ENCODE measurements at regions not wholly inside any gene's neighbourhood (a gene's known extent, or its start where the extent isn't known, plus 50 kb on each side); places are given as distances from the start of the nearest gene placed in this dataset.

- CTCF ChIA-PET, result interaction anchor here (1.3 kb wide), 1 partner anchor 142 kb away, joined by 3 read pairs; no protein-coding TSS in a partner anchor
- H3K9me3 Mint-ChIP-seq, result peaks cover 0 to 7% (median 4%) of the 10 kb centered on the region in 11 donors
- H3K27me3 Mint-ChIP-seq, result peaks cover 17 to 72% (median 60%) of the 10 kb centered on the region in 5 donors
- peaks cover 0 to 5% (median 0%) of the 10 kb centered on the region in 5 donors for H3K36me3 Mint-ChIP-seq
- POLR2A ChIA-PET, result no interaction called here
- H3K9me3 ChIP-seq (ENCODE audit: control insufficient read depth in 2 of 3, low read length in 3 of 3), result no peaks in the 10 kb centered on the region
- intact Hi-C loops (cut with micrococcal nuclease), result no loop called here
- no peak overlapping the region for H3K27ac Mint-ChIP-seq
- H3K27ac ChIP-seq (ENCODE audit: low read depth, low read length), result no peak overlapping the region
- peaks cover 0 to 4% of the 10 kb centered on the region in 2 donors for H3K27me3 ChIP-seq (ENCODE audit: control insufficient read depth in 2 of 2, insufficient read depth in 2 of 2, low read length in 2 of 2)
- H3K4me3 Mint-ChIP-seq, result no peak overlapping the region
- no peak for DNase-seq
- H3K4me1 ChIP-seq (ENCODE audit: control insufficient read depth in 2 of 2, insufficient read depth in 2 of 2, low read length in 2 of 2), result no peaks in the 10 kb centered on the region
- no peaks in the 10 kb centered on the region for H3K36me3 ChIP-seq (ENCODE audit: control insufficient read depth in 2 of 3, insufficient read depth in 3 of 3, low read length in 3 of 3)
- no peak for ATAC-seq
- no peak overlapping the region for H3K4me3 ChIP-seq (ENCODE audit: low read length)
- H3K4me1 Mint-ChIP-seq, result peaks cover 3 to 13% (median 11%) of the 10 kb centered on the region in 7 donors
These were observed 132.9 kb downstream of the BARX1 start for GRCh38 chr9:93822229-93822628.

DNA sequence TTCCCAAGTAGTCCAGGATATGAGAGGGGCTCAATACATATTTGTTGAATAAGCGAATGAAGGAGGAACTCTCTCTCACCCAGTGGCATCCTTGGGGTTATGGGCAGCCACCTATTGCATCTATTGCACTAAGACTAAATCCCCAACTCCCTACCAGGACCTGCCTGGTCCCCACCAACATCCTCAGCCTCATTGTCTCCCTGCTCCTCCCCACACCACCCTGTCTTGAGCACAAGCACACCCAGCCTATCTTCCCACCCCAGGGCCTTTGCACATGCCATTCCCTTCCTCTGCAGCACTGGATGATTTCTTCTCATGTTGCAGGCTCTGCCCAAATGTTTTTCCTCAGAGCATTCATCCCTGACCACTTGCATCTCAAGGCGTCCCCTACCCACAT lies 133.8 kb downstream of the BARX1 start:
- POLR2A ChIA-PET, result no interaction called here
- Mint-ChIP-seq H3K4me3 (no peak overlapping the region), H3K27me3 (peaks cover 11 to 66% (median 59%) of the 10 kb centered on the region in 5 donors), H3K4me1 (peaks cover 0 to 4% (median 2%) of the 10 kb centered on the region in 7 donors), H3K9me3 (peaks cover 0 to 7% (median 4%) of the 10 kb centered on the region in 11 donors), H3K27ac (no peak overlapping the region), H3K36me3 (peaks cover 0 to 5% (median 0%) of the 10 kb centered on the region in 5 donors)
- no peaks in the 10 kb centered on the region for H3K9me3 ChIP-seq (ENCODE audit: control insufficient read depth in 2 of 3, low read length in 3 of 3)
- H3K27ac ChIP-seq (ENCODE audit: low read depth, low read length), result no peak overlapping the region
- no peak for ATAC-seq
- peaks cover 0 to 4% of the 10 kb centered on the region in 2 donors for H3K27me3 ChIP-seq (ENCODE audit: control insufficient read depth in 2 of 2, insufficient read depth in 2 of 2, low read length in 2 of 2)
- H3K4me3 ChIP-seq (ENCODE audit: low read length), result no peak overlapping the region
- CTCF ChIA-PET, result interaction anchor here (0.6 kb wide), 1 partner anchor 1871 kb away, joined by 3 read pairs; no protein-coding TSS in a partner anchor
- H3K36me3 ChIP-seq (ENCODE audit: control insufficient read depth in 2 of 3, insufficient read depth in 3 of 3, low read length in 3 of 3), result no peaks in the 10 kb centered on the region
- intact Hi-C loops (cut with micrococcal nuclease), result no loop called here
- DNase-seq, result no peak
- H3K4me1 ChIP-seq (ENCODE audit: control insufficient read depth in 2 of 2, insufficient read depth in 2 of 2, low read length in 2 of 2), result no peaks in the 10 kb centered on the region

DNA sequence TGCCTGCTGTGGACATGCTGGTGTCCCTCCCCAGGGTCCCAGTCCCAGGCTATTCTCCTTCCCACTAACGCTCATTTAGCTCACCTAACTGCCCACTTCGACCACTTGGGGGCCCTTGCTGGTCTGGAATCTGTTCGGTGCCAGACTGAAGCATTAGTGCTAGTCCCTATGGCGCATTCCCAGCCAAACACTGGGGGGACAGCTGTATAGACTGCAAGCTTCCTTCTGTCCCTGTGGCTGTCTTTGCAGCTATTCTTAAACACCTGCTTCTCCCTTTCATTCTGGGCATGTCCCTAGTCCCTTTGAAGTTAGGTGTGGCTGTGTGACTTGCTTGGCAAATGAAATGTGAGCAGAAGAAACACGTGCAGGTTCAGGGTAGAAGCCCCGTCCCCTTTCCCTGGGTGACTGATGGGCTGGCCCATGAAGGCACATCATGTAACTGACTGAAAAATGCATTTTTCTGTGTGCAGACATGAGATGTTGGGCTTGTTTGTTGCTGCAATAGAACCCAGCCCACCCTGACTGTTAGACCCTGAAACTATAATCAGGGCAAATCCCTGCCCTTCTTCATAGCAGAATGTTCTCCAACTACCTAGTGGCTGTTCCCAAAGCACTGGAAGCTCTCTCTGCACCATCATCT lies 134.4 kb downstream of the BARX1 start:
- ChIA-PET CTCF (interaction anchor here (0.6 kb wide), 1 partner anchor 1871 kb away, joined by 3 read pairs; no protein-coding TSS in a partner anchor), POLR2A (no interaction called here)
- no peak overlapping the region for H3K4me3 ChIP-seq (ENCODE audit: low read length)
- DNase-seq, result no peak
- Mint-ChIP-seq H3K4me3 (no peak overlapping the region), H3K36me3 (peaks cover 0 to 5% (median 0%) of the 10 kb centered on the region in 5 donors), H3K27ac (no peak overlapping the region), H3K9me3 (peaks cover 0 to 7% (median 4%) of the 10 kb centered on the region in 11 donors), H3K4me1 (no peaks in the 10 kb centered on the region), H3K27me3 (peaks cover 8 to 64% (median 57%) of the 10 kb centered on the region in 5 donors)
- H3K27ac ChIP-seq (ENCODE audit: low read depth, low read length), result no peak overlapping the region
- intact Hi-C loops (cut with micrococcal nuclease), result no loop called here
- peaks cover 0 to 4% of the 10 kb centered on the region in 2 donors for H3K27me3 ChIP-seq (ENCODE audit: control insufficient read depth in 2 of 2, insufficient read depth in 2 of 2, low read length in 2 of 2)
- no peaks in the 10 kb centered on the region for H3K4me1 ChIP-seq (ENCODE audit: control insufficient read depth in 2 of 2, insufficient read depth in 2 of 2, low read length in 2 of 2)
- H3K36me3 ChIP-seq (ENCODE audit: control insufficient read depth in 2 of 3, insufficient read depth in 3 of 3, low read length in 3 of 3), result no peaks in the 10 kb centered on the region
- no peaks in the 10 kb centered on the region for H3K9me3 ChIP-seq (ENCODE audit: control insufficient read depth in 2 of 3, low read length in 3 of 3)
- ATAC-seq, result no peak

DNA sequence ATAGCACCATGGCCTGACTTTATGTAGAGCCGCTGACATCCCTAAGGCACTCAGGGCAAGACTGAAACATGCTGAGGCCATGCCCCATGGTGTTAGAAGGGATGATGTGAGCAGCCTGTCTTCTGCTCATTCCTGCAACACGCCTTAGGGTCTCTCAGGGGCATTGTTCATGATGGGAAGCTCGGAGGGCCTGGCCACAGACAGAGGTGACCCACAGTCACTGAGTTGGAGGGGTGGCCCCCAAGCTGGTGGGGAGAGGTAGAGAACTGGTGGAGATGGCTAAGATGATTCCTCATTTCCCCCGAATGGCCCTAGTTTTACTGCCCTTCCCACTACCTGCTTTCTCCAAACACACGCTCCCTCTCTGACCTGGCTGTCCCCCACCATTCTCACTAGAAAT lies 135.2 kb downstream of the BARX1 start:
- Mint-ChIP-seq H3K4me1 (no peaks in the 10 kb centered on the region), H3K4me3 (no peak overlapping the region), H3K27ac (no peak overlapping the region), H3K9me3 (peaks cover 0 to 7% (median 4%) of the 10 kb centered on the region in 11 donors), H3K27me3 (peaks cover 8 to 68% (median 57%) of the 10 kb centered on the region in 5 donors), H3K36me3 (no peaks in the 10 kb centered on the region)
- Histone ChIP-seq H3K9me3 (ENCODE audit: control insufficient read depth in 2 of 3, low read length in 3 of 3) (no peaks in the 10 kb centered on the region), H3K4me1 (ENCODE audit: control insufficient read depth in 2 of 2, insufficient read depth in 2 of 2, low read length in 2 of 2) (no peaks in the 10 kb centered on the region), H3K27me3 (ENCODE audit: control insufficient read depth in 2 of 2, insufficient read depth in 2 of 2, low read length in 2 of 2) (peaks cover 0 to 4% of the 10 kb centered on the region in 2 donors), H3K4me3 (ENCODE audit: low read length) (no peak overlapping the region), H3K27ac (ENCODE audit: low read depth, low read length) (no peak overlapping the region), H3K36me3 (ENCODE audit: control insufficient read depth in 2 of 3, insufficient read depth in 3 of 3, low read length in 3 of 3) (no peaks in the 10 kb centered on the region)
- intact Hi-C loops (cut with micrococcal nuclease), result no loop called here
- no peak for DNase-seq
- POLR2A ChIA-PET, result no interaction called here
- CTCF ChIA-PET, result no interaction called here
- ATAC-seq, result no peak

DNA sequence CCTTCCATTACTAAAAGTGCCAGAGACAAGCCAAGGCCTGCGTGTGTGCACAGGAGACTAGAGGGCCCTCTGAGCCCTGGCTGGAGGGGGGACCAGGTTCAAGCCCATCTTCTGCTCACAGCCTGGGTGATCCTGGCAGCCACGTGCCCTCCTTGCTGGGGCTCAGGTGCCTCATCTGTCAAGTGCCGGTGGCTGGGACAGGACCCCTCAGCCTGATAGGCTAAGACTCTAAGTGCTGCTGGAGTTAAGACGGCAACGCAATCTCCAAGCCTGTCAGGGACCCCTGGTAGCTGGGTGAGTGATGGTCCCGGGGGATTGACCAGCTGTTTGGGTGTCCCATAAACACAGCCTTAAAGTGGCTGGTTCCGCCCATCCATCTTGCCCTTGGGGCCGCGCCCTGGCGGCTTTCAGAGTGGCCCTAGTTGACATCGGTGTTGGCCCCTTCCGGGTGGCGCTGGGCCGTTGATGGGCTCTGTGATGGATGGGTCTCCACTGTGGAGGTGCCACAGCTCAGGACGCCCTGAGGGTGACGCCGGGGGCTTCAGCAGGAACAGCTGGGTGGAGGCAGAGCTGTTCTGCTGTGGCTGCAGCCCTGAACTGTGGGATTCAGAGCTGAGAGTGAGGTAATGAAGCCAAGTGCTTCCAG lies 136.2 kb downstream of the BARX1 start:
- Histone ChIP-seq H3K27ac (ENCODE audit: low read depth, low read length) (no peak overlapping the region), H3K36me3 (ENCODE audit: control insufficient read depth in 2 of 3, insufficient read depth in 3 of 3, low read length in 3 of 3) (no peaks in the 10 kb centered on the region), H3K4me1 (ENCODE audit: control insufficient read depth in 2 of 2, insufficient read depth in 2 of 2, low read length in 2 of 2) (no peaks in the 10 kb centered on the region), H3K4me3 (ENCODE audit: low read length) (no peak overlapping the region), H3K9me3 (ENCODE audit: control insufficient read depth in 2 of 3, low read length in 3 of 3) (no peaks in the 10 kb centered on the region), H3K27me3 (ENCODE audit: control insufficient read depth in 2 of 2, insufficient read depth in 2 of 2, low read length in 2 of 2) (peaks cover 0 to 4% of the 10 kb centered on the region in 2 donors)
- DNase-seq (no peak), ATAC-seq (no peak)
- Mint-ChIP-seq H3K27ac (no peak overlapping the region), H3K27me3 (peaks cover 12 to 72% (median 56%) of the 10 kb centered on the region in 5 donors), H3K4me3 (no peak overlapping the region), H3K36me3 (no peaks in the 10 kb centered on the region), H3K4me1 (no peaks in the 10 kb centered on the region), H3K9me3 (peaks cover 0 to 7% (median 4%) of the 10 kb centered on the region in 11 donors)
- intact Hi-C loops (cut with micrococcal nuclease), result no loop called here
- CTCF ChIA-PET, result no interaction called here
- POLR2A ChIA-PET, result no interaction called here

GRCh38 chr9:93818237-93818636 lies 136.9 kb downstream of the BARX1 start:
- CTCF ChIA-PET, result no interaction called here

More at GRCh38 chr9:93818237-93818636, 136.9 kb downstream of the BARX1 start:
- intact Hi-C loops (cut with micrococcal nuclease), result no loop called here
- ATAC-seq, result no peak
- Mint-ChIP-seq H3K4me3 (no peak overlapping the region), H3K4me1 (no peaks in the 10 kb centered on the region), H3K27ac (no peak overlapping the region), H3K36me3 (no peaks in the 10 kb centered on the region), H3K9me3 (peaks cover 0 to 7% (median 4%) of the 10 kb centered on the region in 11 donors), H3K27me3 (peaks cover 12 to 78% (median 57%) of the 10 kb centered on the region in 5 donors)
- Histone ChIP-seq H3K9me3 (ENCODE audit: control insufficient read depth in 2 of 3, low read length in 3 of 3) (no peaks in the 10 kb centered on the region), H3K27me3 (ENCODE audit: control insufficient read depth in 2 of 2, insufficient read depth in 2 of 2, low read length in 2 of 2) (peaks cover 0 to 4% of the 10 kb centered on the region in 2 donors), H3K27ac (ENCODE audit: low read depth, low read length) (no peak overlapping the region), H3K4me1 (ENCODE audit: control insufficient read depth in 2 of 2, insufficient read depth in 2 of 2, low read length in 2 of 2) (no peaks in the 10 kb centered on the region), H3K4me3 (ENCODE audit: low read length) (no peak overlapping the region), H3K36me3 (ENCODE audit: control insufficient read depth in 2 of 3, insufficient read depth in 3 of 3, low read length in 3 of 3) (no peaks in the 10 kb centered on the region)
- DNase-seq, result no peak
- POLR2A ChIA-PET, result no interaction called here
